ENCODE measurements at regions not wholly inside any gene's neighbourhood (a gene's known extent, or its start where the extent isn't known, plus 50 kb on each side); places are given as distances from the start of the nearest gene placed in this dataset.

- ChIA-PET CTCF (no interaction called here), POLR2A (no interaction called here)
- WGBS (ENCODE audit: insufficient coverage): 86% methylated on average over 7 of the region's 9 CpGs
- H3K27ac Mint-ChIP-seq: no peak overlapping the region
- no peak overlapping the region for H3K4me3 ChIP-seq (ENCODE audit: control extremely low read depth in 1 of 5, extremely low read depth in 1 of 5, insufficient read depth in 1 of 5, low read depth in 2 of 5, low read length in 4 of 5)
- H3K36me3 ChIP-seq (replicated peaks in 1 of 2; ENCODE audit: control extremely low read depth in 1 of 2, control insufficient read depth in 1 of 2, extremely low read depth in 1 of 2, insufficient read depth in 2 of 2, low read length in 1 of 2): no peaks in the 10 kb centered on the region
- no peaks in the 10 kb centered on the region for H3K4me1 ChIP-seq (ENCODE audit: control insufficient read depth in 2 of 2, insufficient read depth in 2 of 2, low read length in 2 of 2)
- no peaks in the 10 kb centered on the region for H3K4me1 Mint-ChIP-seq
- no peak overlapping the region for H3K27ac ChIP-seq (ENCODE audit: low read length in 2 of 2)
- H3K27me3 Mint-ChIP-seq: peaks cover 9% of the 10 kb centered on the region
- intact Hi-C loops (cut with micrococcal nuclease): no loop called here
- no peaks in the 10 kb centered on the region for H3K79me2 ChIP-seq (ENCODE audit: control insufficient read depth, insufficient read depth, low read length)
- no peak overlapping the region for H2AFZ ChIP-seq (ENCODE audit: insufficient read depth, low read depth, low read length, poor library complexity, severe bottlenecking)
- H3K27me3 ChIP-seq (replicated peaks in 1 of 4; ENCODE audit: control extremely low read depth in 1 of 4, control insufficient read depth in 3 of 4, insufficient read depth in 4 of 4, low read length in 3 of 4): peaks cover 0 to 4% (median 0%) of the 10 kb centered on the region in 4 experiments
- H3K4me2 ChIP-seq (replicated peaks; ENCODE audit: low read depth, low read length, poor library complexity, severe bottlenecking): no peak overlapping the region
- no peaks in the 10 kb centered on the region for H3K9me3 Mint-ChIP-seq (ENCODE audit: insufficient read depth)
- TF ChIP-seq CTCF (IDR thresholded peaks at IDR 0.05) (no peak), EZH2 (IDR thresholded peaks at IDR 0.05; ENCODE audit: borderline replicate concordance, insufficient read depth, low read depth, low read length, poor library complexity, severe bottlenecking) (no peak)
- ATAC-seq (ENCODE audit: low read depth) (no peak), DNase-seq (no peak)
- H3K4me3 Mint-ChIP-seq: no peak overlapping the region
- H4K20me1 ChIP-seq (ENCODE audit: control insufficient read depth, insufficient read depth, low read length, poor library complexity, severe bottlenecking): no peaks in the 10 kb centered on the region
- no peaks in the 10 kb centered on the region for H3K9me3 ChIP-seq (ENCODE audit: control extremely low read depth in 1 of 3, control insufficient read depth in 2 of 3, insufficient read depth in 1 of 3, low read length in 2 of 3)
- H3K9ac ChIP-seq (ENCODE audit: low read length): no peak overlapping the region
Observed at GRCh38 chr2:217604527-217605194, 398.1 kb downstream of the TNS1 start.

GRCh38 chr2:217601601-217602000 lies 401.2 kb downstream of the TNS1 start:
- no peaks in the 10 kb centered on the region for H4K20me1 ChIP-seq (ENCODE audit: control insufficient read depth, insufficient read depth, low read length, poor library complexity, severe bottlenecking)
- H3K9me3 ChIP-seq (ENCODE audit: control extremely low read depth in 1 of 3, control insufficient read depth in 2 of 3, insufficient read depth in 1 of 3, low read length in 2 of 3): peaks cover 0 to 3% (median 0%) of the 10 kb centered on the region in 3 donors
- DNase-seq: no peak
- H3K9ac ChIP-seq (ENCODE audit: low read length): no peak overlapping the region
- ChIA-PET CTCF (no interaction called here), POLR2A (no interaction called here)
- no peak overlapping the region for H3K4me3 ChIP-seq (ENCODE audit: control extremely low read depth in 1 of 5, extremely low read depth in 1 of 5, insufficient read depth in 1 of 5, low read depth in 2 of 5, low read length in 4 of 5)
- H3K79me2 ChIP-seq (ENCODE audit: control insufficient read depth, insufficient read depth, low read length): no peaks in the 10 kb centered on the region
- Mint-ChIP-seq H3K27ac (no peak overlapping the region), H3K4me3 (no peak overlapping the region), H3K27me3 (peaks cover 24% of the 10 kb centered on the region), H3K4me1 (no peaks in the 10 kb centered on the region), H3K9me3 (ENCODE audit: insufficient read depth) (no peaks in the 10 kb centered on the region)
- no peaks in the 10 kb centered on the region for H3K4me1 ChIP-seq (ENCODE audit: control insufficient read depth in 2 of 2, insufficient read depth in 2 of 2, low read length in 2 of 2)
- no peak overlapping the region for H2AFZ ChIP-seq (ENCODE audit: insufficient read depth, low read depth, low read length, poor library complexity, severe bottlenecking)
- TF ChIP-seq CTCF (IDR thresholded peaks at IDR 0.05): no peak
- WGBS (ENCODE audit: insufficient coverage): no CpG with 5 or more reads among the region's 2 CpGs
- peaks cover 0 to 4% (median 0%) of the 10 kb centered on the region in 4 experiments for H3K27me3 ChIP-seq (replicated peaks in 1 of 4; ENCODE audit: control extremely low read depth in 1 of 4, control insufficient read depth in 3 of 4, insufficient read depth in 4 of 4, low read length in 3 of 4)
- intact Hi-C loops (cut with micrococcal nuclease): no loop called here
- no peak overlapping the region for H3K4me2 ChIP-seq (replicated peaks; ENCODE audit: low read depth, low read length, poor library complexity, severe bottlenecking)
- no peaks in the 10 kb centered on the region for H3K36me3 ChIP-seq (replicated peaks in 1 of 2; ENCODE audit: control extremely low read depth in 1 of 2, control insufficient read depth in 1 of 2, extremely low read depth in 1 of 2, insufficient read depth in 2 of 2, low read length in 1 of 2)
- H3K27ac ChIP-seq (ENCODE audit: low read length in 2 of 2): no peak overlapping the region
- ATAC-seq (ENCODE audit: low read depth): no peak
